AG04449 (cell line): ENCODE measurements at regions not wholly inside any gene's neighbourhood (a gene's known extent, or its start where the extent isn't known, plus 50 kb on each side); places are given as distances from the start of the nearest gene placed in this dataset.
"Not testable (repeated sequence)": the region's sequence is repeated elsewhere in the genome, so short reads cannot be mapped to it uniquely, and the experiment has no call there.

Experiments
- CTCF ChIA-PET: fragments of 350-600 bp; formaldehyde crosslinking; extraction: SDS; loops from one replicate; lab custom pipeline; 2021; ENCODE audit warnings: antibody characterized with exemption; lab: Yijun Ruan, JAX
- POLR2A ChIA-PET: fragments of 400-600, 350-600 bp; formaldehyde crosslinking; extraction: SDS; loops from one replicate; lab custom pipeline; 2020; ENCODE audit warnings: antibody characterized with exemption, inconsistent platforms; lab: Yijun Ruan, JAX
- DNase-seq: peaks from one replicate; pipeline ENCODE4 v3.0.0-alpha.2; 2010; ENCODE audit warnings: low read depth, low spot score
- H3K4me3 ChIP-seq: 2 replicates; pipeline ENCODE4 v1.5.1; 2011; ENCODE audit warnings: low read depth, mild to moderate bottlenecking, control low read depth, low read length
- CTCF ChIP-seq: IDR thresholded peaks from one replicate; pipeline ENCODE4 v1.5.1; 2011; ENCODE audit warnings: mild to moderate bottlenecking, moderate library complexity, low read length, control low read depth, inconsistent platforms; ENCODE audit not compliant: insufficient read depth; ENCODE audit errors: missing control alignments

- CTCF ChIA-PET = no interaction called here
These were observed 99.1 kb upstream of the PPP1R26 start for GRCh38 chr9:135380311-135380960.

GRCh38 chr9:135381762-135382310, 97.7 kb upstream of the PPP1R26 start:
- CTCF ChIA-PET = no interaction called here
- no peak for TF ChIP-seq CTCF
- no peak for DNase-seq
- POLR2A ChIA-PET = no interaction called here
- no peak overlapping the region for H3K4me3 ChIP-seq

More at GRCh38 chr9:135380311-135380960, 99.1 kb upstream of the PPP1R26 start:
- H3K4me3 ChIP-seq = no peak overlapping the region
- no peak for DNase-seq
- TF ChIP-seq CTCF = no peak
- POLR2A ChIA-PET = no interaction called here

GRCh38 chr9:135384226-135384625, 95.4 kb upstream of the PPP1R26 start:
- no peak for DNase-seq
- CTCF ChIA-PET = no interaction called here
- TF ChIP-seq CTCF = no peak
- no peak overlapping the region for H3K4me3 ChIP-seq
- POLR2A ChIA-PET = no interaction called here

GRCh38 chr9:135384815-135385405, 94.7 kb upstream of the PPP1R26 start:
- CTCF ChIA-PET, POLR2A ChIA-PET, DNase-seq, H3K4me3 ChIP-seq: not testable (repeated sequence)

- H3K4me3 ChIP-seq = no peak overlapping the region
- ChIA-PET POLR2A (no interaction called here), CTCF (no interaction called here)
- no peak for DNase-seq
- no peak for TF ChIP-seq CTCF
These were observed 93.8 kb upstream of the PPP1R26 start for GRCh38 chr9:135385793-135386192.

GRCh38 chr9:135387976-135388375, 91.6 kb upstream of the PPP1R26 start:
- TF ChIP-seq CTCF = no peak
- CTCF ChIA-PET = no interaction called here
- POLR2A ChIA-PET = no interaction called here
- no peak overlapping the region for H3K4me3 ChIP-seq
- no peak for DNase-seq
